ENCODE measurements at regions not wholly inside any gene's neighbourhood (a gene's known extent, or its start where the extent isn't known, plus 50 kb on each side); places are given as distances from the start of the nearest gene placed in this dataset.

DNA sequence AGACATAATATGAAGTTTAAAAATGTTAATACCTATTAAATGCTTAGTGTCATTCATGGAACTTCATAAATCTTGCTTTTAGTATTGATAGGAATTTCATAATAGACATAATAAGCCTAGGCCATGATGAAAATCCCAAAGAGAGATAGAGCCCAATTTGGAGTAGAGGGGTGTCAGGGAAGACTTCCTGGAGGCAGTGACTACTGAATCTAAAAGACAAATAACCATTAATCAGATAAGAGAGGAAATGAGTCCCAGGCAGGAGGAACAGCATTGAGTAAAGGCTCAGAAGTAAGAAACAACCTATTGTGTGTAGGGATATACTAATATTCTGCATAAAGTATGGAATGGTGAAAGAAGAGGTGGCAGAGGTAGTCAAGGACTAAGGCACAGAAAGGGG, 126.9 kb upstream of the MRPS22 start:
- TF ChIP-seq, protein P1, sequence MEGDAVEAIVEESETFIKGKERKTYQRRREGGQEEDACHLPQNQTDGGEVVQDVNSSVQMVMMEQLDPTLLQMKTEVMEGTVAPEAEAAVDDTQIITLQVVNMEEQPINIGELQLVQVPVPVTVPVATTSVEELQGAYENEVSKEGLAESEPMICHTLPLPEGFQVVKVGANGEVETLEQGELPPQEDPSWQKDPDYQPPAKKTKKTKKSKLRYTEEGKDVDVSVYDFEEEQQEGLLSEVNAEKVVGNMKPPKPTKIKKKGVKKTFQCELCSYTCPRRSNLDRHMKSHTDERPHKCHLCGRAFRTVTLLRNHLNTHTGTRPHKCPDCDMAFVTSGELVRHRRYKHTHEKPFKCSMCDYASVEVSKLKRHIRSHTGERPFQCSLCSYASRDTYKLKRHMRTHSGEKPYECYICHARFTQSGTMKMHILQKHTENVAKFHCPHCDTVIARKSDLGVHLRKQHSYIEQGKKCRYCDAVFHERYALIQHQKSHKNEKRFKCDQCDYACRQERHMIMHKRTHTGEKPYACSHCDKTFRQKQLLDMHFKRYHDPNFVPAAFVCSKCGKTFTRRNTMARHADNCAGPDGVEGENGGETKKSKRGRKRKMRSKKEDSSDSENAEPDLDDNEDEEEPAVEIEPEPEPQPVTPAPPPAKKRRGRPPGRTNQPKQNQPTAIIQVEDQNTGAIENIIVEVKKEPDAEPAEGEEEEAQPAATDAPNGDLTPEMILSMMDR (IDR thresholded peaks at IDR 0.05; ENCODE audit: borderline replicate concordance, extremely low read depth, low read length, poor library complexity, severe bottlenecking) = no peak
- TF ChIP-seq EZH2 (IDR thresholded peaks at IDR 0.05; ENCODE audit: borderline replicate concordance, low read depth, low read length, severe bottlenecking) = no peak

Measured in DND-41 (cell line).